ENCODE measurements at regions not wholly inside any gene's neighbourhood (a gene's known extent, or its start where the extent isn't known, plus 50 kb on each side); places are given as distances from the start of the nearest gene placed in this dataset.

- TF ChIP-seq POLR2AphosphoS5 (IDR thresholded peaks at IDR 0.05; ENCODE audit: low read depth, low read length), result no peak
- no peak for TF ChIP-seq SPI1 (IDR thresholded peaks at IDR 0.05; ENCODE audit: low read depth, low read length)
- TF ChIP-seq POLR2A (IDR thresholded peaks at IDR 0.05; ENCODE audit: low read depth, low read length), result no peak
These were observed 86.8 kb upstream of the NAMPT start for GRCh38 chr7:106371629-106372028.

Data from GM12891 (cell line).